ENCODE measurements at regions not wholly inside any gene's neighbourhood (a gene's known extent, or its start where the extent isn't known, plus 50 kb on each side); places are given as distances from the start of the nearest gene placed in this dataset.

GRCh38 chr17:72587773-72588511 lies 467.1 kb downstream of the SOX9 start:
- peaks cover 9% of the 10 kb centered on the region for H3K4me1 ChIP-seq (ENCODE audit: insufficient read depth)
- TF ChIP-seq EZH2phosphoT487 (IDR thresholded peaks at IDR 0.05; ENCODE audit: low read depth, severe bottlenecking, unreplicated experiment) = no peak
- TF ChIP-seq EZH2 (IDR thresholded peaks at IDR 0.05; ENCODE audit: borderline replicate concordance) = no peak
- no peak for TF ChIP-seq CTCF (IDR thresholded peaks at IDR 0.05; ENCODE audit: poor library complexity)
- H3K4me2 ChIP-seq = peak overlapping the region; percentile 92
- no peaks in the 10 kb centered on the region for H3K9me3 ChIP-seq (ENCODE audit: low read depth)
- H3K4me3 ChIP-seq = peak overlapping the region; percentile 6
- H3K9me2 ChIP-seq (replicated peaks; ENCODE audit: insufficient read depth) = no peaks in the 10 kb centered on the region
- peak overlapping the region; percentile 91 for H3K27ac ChIP-seq
- 35% methylated on average over 11 of the region's 11 CpGs for WGBS (ENCODE audit: low lambda C conversion rate, missing lambda C conversion rate)
- no peaks in the 10 kb centered on the region for H3K36me3 ChIP-seq (replicated peaks; ENCODE audit: insufficient read depth, low read depth)
- peaks cover 6% of the 10 kb centered on the region for H4K20me1 ChIP-seq (ENCODE audit: insufficient read depth, poor library complexity, severe bottlenecking)
- H3K79me2 ChIP-seq = peaks cover 77% of the 10 kb centered on the region
- peaks cover 10% of the 10 kb centered on the region for H3K27me3 ChIP-seq
- peak; percentile 59 for DNase-seq (ENCODE audit: low spot score)
- no peak overlapping the region for H2AFZ ChIP-seq

GRCh38 chr17:72588561-72588960 lies 467.7 kb downstream of the SOX9 start:
- H3K79me2 ChIP-seq = peaks cover 71% of the 10 kb centered on the region

GRCh38 chr17:72588961-72589360 lies 468.1 kb downstream of the SOX9 start:
- TF ChIP-seq EZH2 (IDR thresholded peaks at IDR 0.05; ENCODE audit: borderline replicate concordance) (no peak), EZH2phosphoT487 (IDR thresholded peaks at IDR 0.05; ENCODE audit: low read depth, severe bottlenecking, unreplicated experiment) (no peak), CTCF (IDR thresholded peaks at IDR 0.05; ENCODE audit: poor library complexity) (no peak)
- Histone ChIP-seq H3K4me2 (peak overlapping the region; percentile 92), H4K20me1 (ENCODE audit: insufficient read depth, poor library complexity, severe bottlenecking) (peaks cover 6% of the 10 kb centered on the region), H3K36me3 (replicated peaks; ENCODE audit: insufficient read depth, low read depth) (no peaks in the 10 kb centered on the region), H3K4me1 (ENCODE audit: insufficient read depth) (peaks cover 9% of the 10 kb centered on the region), H3K79me2 (peaks cover 67% of the 10 kb centered on the region), H3K9me3 (ENCODE audit: low read depth) (no peaks in the 10 kb centered on the region), H3K4me3 (no peak overlapping the region), H3K27me3 (peaks cover 10% of the 10 kb centered on the region), H3K9me2 (replicated peaks; ENCODE audit: insufficient read depth) (no peaks in the 10 kb centered on the region), H2AFZ (no peak overlapping the region), H3K27ac (peak overlapping the region; percentile 91)
- 26% methylated on average over 11 of the region's 11 CpGs for WGBS (ENCODE audit: low lambda C conversion rate, missing lambda C conversion rate)
- peak; percentile 86 for DNase-seq (ENCODE audit: low spot score)

More at GRCh38 chr17:72588561-72588960, 467.7 kb downstream of the SOX9 start:
- Histone ChIP-seq H3K36me3 (replicated peaks; ENCODE audit: insufficient read depth, low read depth) (no peaks in the 10 kb centered on the region), H4K20me1 (ENCODE audit: insufficient read depth, poor library complexity, severe bottlenecking) (peaks cover 6% of the 10 kb centered on the region), H3K4me1 (ENCODE audit: insufficient read depth) (peaks cover 9% of the 10 kb centered on the region), H3K4me2 (peak overlapping the region; percentile 92), H3K4me3 (peak overlapping the region; percentile 6), H2AFZ (no peak overlapping the region), H3K9me3 (ENCODE audit: low read depth) (no peaks in the 10 kb centered on the region), H3K27ac (peak overlapping the region; percentile 91), H3K27me3 (peaks cover 10% of the 10 kb centered on the region), H3K9me2 (replicated peaks; ENCODE audit: insufficient read depth) (no peaks in the 10 kb centered on the region)
- WGBS (ENCODE audit: low lambda C conversion rate, missing lambda C conversion rate) = 56% methylated on average over 7 of the region's 7 CpGs
- no peak for DNase-seq (ENCODE audit: low spot score)
- no peak for TF ChIP-seq EZH2 (IDR thresholded peaks at IDR 0.05; ENCODE audit: borderline replicate concordance)
- no peak for TF ChIP-seq EZH2phosphoT487 (IDR thresholded peaks at IDR 0.05; ENCODE audit: low read depth, severe bottlenecking, unreplicated experiment)
- TF ChIP-seq CTCF (IDR thresholded peaks at IDR 0.05; ENCODE audit: poor library complexity) = no peak
